ENCODE measurements at regions not wholly inside any gene's neighbourhood (a gene's known extent, or its start where the extent isn't known, plus 50 kb on each side); places are given as distances from the start of the nearest gene placed in this dataset.

GRCh38 chr6:122092366-122092765 is 307.1 kb upstream of the HSF2 start:
- TF ChIP-seq POLR2A (IDR thresholded peaks at IDR 0.05; ENCODE audit: low read length) (no peak), GATA1 (IDR thresholded peaks at IDR 0.05; ENCODE audit: low read depth, low read length) (no peak)

Data from erythroblast (primary cell).